GM21447 (cell line): ENCODE measurements at regions not wholly inside any gene's neighbourhood (a gene's known extent, or its start where the extent isn't known, plus 50 kb on each side); places are given as distances from the start of the nearest gene placed in this dataset.
"Not testable (repeated sequence)": the region's sequence is repeated elsewhere in the genome, so short reads cannot be mapped to it uniquely, and the experiment has no call there.

ENCODE experiments used
- ATAC-seq: cut with Tn5 transposase; IDR thresholded peaks from one replicate; pipeline ENCODE4 v1.9.1; 2021; ENCODE audit not compliant: unreplicated experiment

DNA sequence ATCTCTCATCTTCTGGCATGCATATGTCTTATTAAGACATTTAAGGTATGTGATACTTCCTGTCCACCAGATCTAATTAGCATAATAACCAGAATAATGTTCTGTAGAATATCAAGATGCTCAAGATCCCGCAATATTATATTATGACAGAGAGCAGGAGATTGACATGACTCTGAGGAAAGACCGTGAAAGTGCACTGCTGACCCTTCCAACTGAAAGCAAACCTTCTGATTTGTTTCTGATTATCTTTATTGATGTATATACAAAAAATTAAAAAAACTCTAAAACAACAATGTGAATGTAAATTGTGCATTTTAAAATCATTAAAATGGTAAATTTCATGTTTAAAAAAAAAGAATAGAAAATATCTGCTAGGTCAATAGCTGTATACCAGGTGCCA is 184.4 kb upstream of the TMEM45B start:
- ATAC-seq = no peak

DNA sequence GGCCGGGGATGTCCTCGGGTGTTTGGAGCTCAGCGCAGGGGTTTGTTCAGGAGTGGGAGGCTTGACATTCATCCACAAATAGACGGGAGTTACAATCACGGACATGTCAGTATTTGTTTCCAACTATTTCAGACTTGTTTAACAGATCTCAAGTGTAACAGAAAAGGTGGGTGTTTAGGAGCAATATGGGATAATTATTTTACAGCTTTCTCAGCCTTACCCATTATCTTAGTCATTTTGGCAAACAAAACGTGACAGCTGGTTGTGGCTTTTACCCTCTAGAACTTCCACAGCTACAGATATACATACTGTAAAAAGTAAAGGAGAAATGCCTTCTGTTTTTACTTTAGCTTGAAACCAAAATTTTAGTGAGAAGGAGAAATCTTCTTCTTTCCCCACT is 178.7 kb upstream of the TMEM45B start:
- no peak for ATAC-seq

DNA sequence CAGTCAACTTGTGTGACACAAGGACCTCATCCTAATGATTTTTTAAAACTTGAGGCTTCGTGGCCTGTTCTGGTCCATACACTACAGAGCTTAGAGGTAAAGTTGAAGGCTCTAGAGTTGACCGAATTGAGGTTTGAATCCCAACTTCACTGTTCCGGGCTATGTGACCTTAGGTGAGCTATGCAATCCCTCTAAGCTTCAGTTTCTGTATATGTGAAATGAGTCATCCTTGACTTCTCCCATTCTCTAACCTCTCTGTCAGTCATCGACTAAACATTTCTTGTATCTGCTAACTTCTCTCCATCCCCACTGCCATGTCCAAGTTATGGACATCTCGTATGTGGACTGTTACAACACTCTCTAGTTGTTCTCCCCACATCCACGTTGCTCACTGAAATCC is 178.2 kb upstream of the TMEM45B start:
- ATAC-seq = no peak

DNA sequence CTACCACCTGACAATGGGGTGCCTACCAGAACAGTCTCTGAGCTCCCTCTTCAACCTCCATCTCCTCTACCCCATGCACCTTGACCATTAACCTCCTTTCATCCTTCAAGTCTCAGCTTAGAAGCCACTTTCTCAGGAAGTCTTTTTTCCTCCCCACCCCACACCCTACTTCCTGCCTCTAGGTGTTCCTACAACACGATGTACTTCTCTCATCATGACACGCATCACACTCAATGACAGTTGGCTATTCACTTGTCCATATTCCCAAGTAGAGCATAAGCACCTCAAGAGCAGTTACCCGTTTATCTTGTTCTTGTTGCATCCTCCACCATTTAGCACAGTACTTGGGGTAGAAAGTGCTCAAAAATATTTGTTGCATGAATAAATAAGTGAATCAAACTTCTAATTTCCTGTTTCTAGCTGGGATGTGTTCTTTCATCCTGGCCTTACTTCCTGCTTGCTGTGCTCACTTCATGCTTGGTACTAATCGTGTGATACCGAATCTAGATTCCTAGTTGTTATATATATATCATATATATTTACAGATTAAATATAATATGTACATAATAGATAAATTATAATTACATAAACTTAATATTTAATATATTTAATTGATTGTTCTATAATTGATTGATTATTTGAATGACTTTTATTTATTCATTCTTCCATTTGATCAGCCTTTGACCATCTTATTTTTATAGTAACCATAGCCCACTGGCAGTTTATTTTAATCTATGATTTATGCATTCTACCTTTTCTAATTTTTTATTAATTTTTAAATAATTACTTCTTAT is 177.5 kb upstream of the TMEM45B start:
- ATAC-seq = no peak

DNA sequence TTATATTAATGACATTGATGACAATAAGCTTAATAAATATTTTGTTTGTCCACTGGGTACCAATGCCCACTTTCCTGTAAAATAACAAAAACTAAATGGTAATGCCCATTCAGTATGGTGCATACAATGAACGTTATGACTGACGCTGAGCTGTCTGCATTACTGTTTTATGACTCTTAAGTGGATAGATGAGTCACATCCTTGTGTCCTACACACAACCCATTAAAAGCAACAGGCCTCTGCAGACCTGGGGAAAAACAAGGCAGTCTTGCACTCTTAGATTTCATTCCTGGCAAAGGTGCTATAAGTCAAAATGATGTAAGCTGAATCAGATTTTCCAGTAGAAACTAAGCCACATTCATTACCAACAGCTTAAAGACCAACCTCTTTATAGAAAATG is 176.3 kb upstream of the TMEM45B start:
- no peak for ATAC-seq

GRCh38 chr11:129640671-129641070 is 175.0 kb upstream of the TMEM45B start:
- no peak for ATAC-seq

DNA sequence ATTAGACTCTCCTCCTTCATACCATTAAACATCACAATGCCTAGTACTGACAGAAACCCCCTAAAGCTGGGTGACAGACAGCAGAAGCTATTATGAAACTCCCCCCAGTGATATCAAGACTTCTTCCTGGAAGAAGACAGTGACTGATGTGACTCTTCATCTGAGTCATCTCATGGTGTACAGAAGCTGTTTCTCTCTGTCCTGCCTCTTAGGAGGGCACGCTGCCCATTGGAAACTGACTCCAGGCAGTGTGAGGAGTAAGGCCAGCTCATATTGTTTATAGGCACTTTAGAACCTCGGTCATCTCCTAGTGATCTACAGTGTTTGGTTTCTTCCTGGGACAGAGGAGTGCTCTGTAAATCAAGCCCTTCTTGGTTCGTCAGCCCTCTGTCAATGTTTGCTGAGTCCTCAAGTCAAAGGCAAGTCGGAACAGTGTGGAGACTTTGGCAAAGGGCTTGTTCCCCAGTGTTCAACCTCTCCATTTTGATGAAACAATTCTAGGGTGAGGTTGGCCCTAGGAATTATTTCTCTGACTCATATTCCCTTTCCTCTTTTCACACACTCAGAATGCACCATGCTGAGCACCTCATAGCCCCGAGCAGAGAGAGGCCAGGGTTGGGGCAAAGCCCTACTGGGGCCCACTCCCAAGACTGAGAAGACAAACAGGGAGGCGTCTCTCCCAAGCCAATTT is 172.5 kb upstream of the TMEM45B start:
- ATAC-seq = no peak

DNA sequence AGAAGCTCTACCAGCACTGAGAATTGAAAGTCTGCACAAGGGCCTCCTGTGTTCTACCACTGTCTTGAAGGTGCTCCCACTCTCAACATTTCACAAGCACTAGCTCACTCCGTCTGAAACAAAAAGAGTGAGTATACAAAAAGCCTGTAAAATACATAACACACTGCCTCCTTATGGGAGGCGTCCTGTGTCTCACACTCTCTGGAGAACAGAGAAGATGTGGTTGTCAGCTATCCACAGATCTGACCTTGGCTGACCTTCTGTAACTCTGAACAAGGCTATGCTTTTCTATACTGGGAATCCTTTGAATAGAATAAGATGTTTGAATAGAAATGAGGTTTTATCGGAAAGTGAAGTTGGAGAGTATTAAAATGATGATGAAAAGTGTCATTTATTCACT is 171.3 kb upstream of the TMEM45B start:
- ATAC-seq = no peak

- ATAC-seq = no peak
Measured at GRCh38 chr11:129645943-129646342, 169.7 kb upstream of the TMEM45B start.

DNA sequence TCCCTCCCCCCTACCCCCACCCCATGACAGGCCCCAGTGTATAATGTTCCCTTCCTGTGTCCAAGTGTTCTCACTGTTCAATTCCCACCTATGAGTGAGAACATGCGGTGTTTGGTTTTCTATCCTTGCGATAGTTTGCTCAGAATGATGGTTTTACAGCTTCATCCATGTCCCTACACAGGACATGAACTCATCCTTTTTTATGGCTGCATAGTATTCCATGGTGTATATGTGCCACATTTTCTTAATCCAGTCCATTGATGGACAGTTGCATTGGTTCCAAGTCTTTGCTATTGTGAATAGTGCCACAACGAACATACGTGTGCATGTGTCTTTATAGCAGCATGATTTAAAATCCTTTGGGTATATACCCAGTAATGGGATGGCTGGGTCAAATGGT is 165.6 kb upstream of the TMEM45B start:
- ATAC-seq = not testable (repeated sequence)

GRCh38 chr11:129652835-129653234 is 162.8 kb upstream of the TMEM45B start:
- no peak for ATAC-seq

DNA sequence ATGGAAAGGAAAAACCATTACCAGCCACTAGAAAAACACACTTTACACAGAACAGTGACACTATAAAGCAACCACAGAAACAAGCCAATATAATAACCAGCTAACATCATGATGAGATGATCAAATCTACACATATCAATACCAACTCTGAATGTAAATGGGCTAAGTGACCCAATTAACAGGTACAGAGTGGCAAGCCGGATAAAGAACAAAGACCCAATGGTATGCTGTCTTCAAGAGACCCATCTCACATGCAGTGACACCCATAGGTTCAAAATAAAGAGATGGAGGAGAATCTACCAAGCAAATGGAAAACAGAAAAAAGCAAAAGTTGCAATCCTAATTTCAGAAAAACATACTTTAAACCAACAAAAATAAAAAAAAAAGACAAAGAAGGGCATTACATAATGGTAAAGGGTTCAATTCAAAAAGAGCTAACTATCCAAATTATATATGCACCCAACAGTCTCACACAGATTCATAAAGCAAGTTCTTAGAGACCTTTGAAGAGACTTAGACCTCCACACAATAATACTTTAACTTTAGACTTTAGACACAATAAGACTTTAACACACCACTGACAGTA is 160.3 kb upstream of the TMEM45B start:
- no peak for ATAC-seq

DNA sequence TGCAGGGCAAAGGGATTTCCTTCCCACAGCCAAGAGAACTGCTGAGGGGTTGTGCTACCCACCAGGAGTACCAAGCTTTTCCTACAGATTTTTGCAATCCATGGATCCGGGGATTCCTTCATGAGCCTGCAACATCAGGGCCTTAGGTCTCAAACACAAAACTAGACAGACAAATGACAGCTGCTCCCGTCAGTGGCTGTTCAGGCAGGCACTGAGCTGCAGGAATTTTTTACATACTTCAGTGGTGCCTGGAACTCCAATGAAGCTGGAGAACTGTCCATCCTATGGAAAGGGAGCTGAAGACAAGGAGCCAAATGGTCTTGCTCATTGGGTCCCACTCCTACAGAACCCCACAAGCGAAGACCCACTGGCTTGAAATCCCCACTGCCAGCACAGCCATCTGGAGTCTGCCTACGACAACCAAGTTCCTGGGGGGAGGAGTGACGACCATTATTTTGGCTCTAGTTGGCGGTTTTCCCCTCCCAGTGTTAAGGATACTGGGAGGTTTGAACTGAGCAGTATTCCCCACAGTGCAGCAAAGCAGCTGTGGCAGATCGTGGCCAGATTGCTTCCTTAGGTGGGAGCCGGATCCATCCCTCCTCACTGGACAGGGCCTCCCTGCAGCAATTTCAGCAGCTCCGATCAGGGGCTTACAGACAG is 157.7 kb upstream of the TMEM45B start:
- ATAC-seq = no peak

DNA sequence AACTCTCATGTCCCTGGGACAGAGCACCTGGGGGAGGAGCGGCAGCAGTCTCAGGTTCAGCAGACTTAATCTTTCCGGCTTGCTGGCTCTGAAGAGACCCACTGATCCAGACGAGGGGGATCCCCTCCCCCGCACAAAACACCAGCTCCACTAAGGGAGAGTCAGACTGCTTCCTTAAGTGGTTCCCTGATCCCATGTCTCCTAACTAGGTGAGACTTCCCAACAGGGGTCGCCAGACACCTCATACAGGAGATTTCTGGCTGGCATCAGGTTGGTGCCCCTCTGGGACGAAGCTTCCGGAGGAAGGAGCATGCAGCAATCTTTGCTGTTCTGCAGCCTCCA is 157.2 kb upstream of the TMEM45B start:
- ATAC-seq = no peak

DNA sequence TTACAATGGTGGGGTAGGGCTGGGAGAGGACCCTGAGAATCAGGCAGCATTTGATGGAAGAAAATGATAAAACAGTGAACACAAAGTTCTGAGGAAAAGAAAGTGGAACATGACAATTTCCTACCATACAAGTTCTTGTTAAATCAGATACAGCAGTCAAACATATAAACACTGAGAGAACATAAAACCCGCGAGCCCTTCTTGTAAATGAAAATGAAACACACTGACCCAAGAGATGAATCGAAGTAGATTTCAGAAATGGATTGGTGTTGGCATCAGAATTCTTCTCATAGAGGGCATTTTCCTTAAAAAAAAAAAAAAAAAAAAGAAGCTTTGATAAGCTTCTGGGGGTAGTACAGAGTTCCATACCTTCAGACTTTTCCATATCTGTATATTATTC is 134.7 kb upstream of the TMEM45B start:
- no peak for ATAC-seq

- no peak for ATAC-seq
Measured at GRCh38 chr11:129681344-129682114, 134.1 kb upstream of the TMEM45B start.

DNA sequence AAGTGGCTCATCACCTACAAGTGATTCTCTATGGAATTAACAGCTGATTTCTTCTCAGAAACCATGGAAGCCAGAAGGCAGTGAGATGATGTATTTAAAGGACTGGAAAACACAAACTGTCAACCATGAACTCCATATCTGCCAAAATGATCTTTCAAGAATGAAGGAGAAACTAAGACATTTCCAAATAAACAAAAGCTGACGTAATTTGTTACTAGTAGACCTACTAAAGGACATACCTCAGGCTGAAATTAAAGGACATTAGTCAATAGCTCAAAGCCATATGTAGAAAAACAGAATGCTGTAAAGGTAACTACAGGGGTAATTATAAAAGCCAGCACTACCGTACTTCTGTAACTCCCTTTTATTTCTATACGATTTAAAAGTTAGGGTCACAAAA is 129.4 kb upstream of the TMEM45B start:
- ATAC-seq = no peak

DNA sequence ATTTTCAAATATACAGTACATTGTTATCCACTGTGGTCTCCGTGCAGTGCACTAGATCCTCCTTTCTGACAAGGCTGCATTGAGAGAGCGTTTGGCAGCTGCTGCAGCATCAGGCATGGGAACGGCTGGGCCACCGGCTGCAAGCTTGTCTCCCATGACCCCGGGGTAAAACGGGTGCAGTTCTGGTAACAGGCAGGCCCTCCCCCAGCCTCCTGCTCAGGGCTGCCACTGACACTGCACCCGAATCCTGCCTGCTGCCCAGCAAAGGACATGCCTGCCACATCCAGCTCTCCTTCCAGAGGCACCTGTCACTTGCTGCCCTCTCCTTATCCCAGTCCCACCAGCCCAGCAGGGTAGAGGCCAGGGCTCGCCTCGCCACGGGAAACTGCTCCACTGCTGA is 124.5 kb upstream of the TMEM45B start:
- ATAC-seq = no peak

DNA sequence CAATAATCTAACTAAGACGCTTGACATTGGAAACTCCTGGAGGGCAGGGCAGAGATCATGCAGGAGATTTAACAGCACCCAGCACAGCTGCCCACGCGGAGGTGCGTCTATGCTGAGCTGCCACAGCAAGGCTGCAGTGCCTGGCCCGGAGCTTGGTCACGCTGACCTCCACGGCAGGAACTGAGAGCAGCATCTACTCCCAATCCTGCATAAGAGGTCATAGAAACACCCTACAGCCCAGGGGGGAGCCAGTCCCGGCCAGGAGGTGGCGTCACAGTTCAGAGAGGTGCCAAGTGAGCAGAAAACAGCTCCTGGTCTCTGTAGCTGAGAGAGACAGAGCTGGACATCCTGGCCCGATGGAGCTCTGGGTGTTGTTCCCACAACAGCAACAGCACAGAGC is 121.1 kb upstream of the TMEM45B start:
- ATAC-seq = no peak

DNA sequence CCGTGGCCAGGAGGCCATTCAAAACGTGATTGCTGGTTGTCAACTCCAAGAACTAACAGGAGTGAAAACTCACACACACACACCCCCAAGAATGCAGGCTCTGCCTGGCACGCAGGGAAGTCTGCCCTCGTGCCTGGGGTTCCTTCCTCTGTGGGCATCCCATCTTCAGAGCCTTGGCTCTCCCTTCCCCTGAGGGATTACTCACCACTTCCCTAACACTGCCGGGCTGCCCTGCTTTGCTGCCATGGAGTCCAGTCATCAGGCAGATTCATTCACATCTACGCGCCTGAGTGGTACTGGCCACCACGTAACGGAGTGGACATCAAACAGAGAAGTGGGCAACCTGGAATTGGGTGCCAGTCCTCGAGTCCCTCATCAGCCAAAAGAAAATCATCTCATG is 120.7 kb upstream of the TMEM45B start:
- no peak for ATAC-seq
